Suprapubic skin (tissue), 4 donors: ENCODE measurements at regions not wholly inside any gene's neighbourhood (a gene's known extent, or its start where the extent isn't known, plus 50 kb on each side); places are given as distances from the start of the nearest gene placed in this dataset.

ENCODE experiments used
- DNase-seq, 2 donors: peaks; one replicate each; pipeline ENCODE4 v3.0.0-alpha.2; 2019; ENCODE audit warnings: low spot score in 2 of 2
- H3K27ac ChIP-seq: fragments of 200-600 bp; sonication (generic); one replicate; pipeline ENCODE4 v1.5.1; 2019
- H3K27me3 ChIP-seq: fragments of 200-600 bp; sonication (generic); one replicate; pipeline ENCODE4 v1.5.1; 2019
- H3K36me3 ChIP-seq: fragments of 200-600 bp; sonication (generic); one replicate; pipeline ENCODE4 v1.5.1; 2019
- H3K4me1 ChIP-seq: fragments of 200-600 bp; sonication (generic); one replicate; pipeline ENCODE4 v1.5.1; 2019
- H3K4me3 ChIP-seq: fragments of 200-600 bp; sonication (generic); one replicate; pipeline ENCODE4 v1.5.1; 2019; ENCODE audit warnings: mild to moderate bottlenecking
- H3K9me3 ChIP-seq: fragments of 200-600 bp; sonication (generic); one replicate; pipeline ENCODE4 v1.5.1; 2019
- CTCF ChIP-seq, 2 donors: fragments of 200-600 bp in 1 of 2; fragments of 450-650 bp in 1 of 2; sonication (generic) in 1 of 2; IDR thresholded peaks; one replicate each; pipeline ENCODE4 v1.5.1; 2016 to 2019; ENCODE audit warnings: antibody characterized with exemption in 2 of 2, mild to moderate bottlenecking in 1 of 2, moderate library complexity in 1 of 2
- EP300 ChIP-seq: sonication (generic); formaldehyde crosslinking; IDR thresholded peaks from one replicate; pipeline ENCODE4 v1.6.1; 2017; ENCODE audit warnings: antibody characterized with exemption
- POLR2A ChIP-seq, 2 donors: fragments of 450-650 bp; IDR thresholded peaks; one replicate each; pipeline ENCODE4 v1.6.1; 2017; ENCODE audit warnings: antibody characterized with exemption in 2 of 2, mild to moderate bottlenecking in 2 of 2, moderate library complexity in 2 of 2
- POLR2AphosphoS5 ChIP-seq, 3 donors: sonication (generic); formaldehyde crosslinking; IDR thresholded peaks; one replicate each; pipeline ENCODE4 v1.6.1; 2017; ENCODE audit warnings: antibody characterized with exemption in 3 of 3
- WGBS: methylation state at CpG from one replicate; pipeline ENCODE4 v1.1.5; 2018; 5-methylcytosine and 5-hydroxymethylcytosine counted together

DNA sequence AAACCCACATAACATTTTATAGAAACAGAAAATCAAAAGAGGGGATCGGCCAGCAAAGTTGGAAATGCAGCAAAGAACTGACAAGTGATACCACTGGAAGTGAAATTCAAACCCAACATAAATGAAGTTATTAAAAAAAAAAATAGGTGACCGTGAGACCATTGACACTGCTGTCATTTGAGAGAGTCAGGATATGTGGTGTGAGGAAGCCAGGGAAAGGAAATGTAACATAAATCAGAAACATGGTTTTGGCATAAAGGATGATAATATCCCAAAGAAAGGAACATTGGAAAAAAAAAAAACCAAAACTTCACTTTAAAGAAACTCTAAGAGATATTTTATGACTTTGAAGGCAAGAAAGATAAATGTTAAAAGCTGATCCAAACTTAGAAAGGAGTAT is 312.4 kb upstream of the PIK3R1 start:
- DNase-seq, result no peak
- Histone ChIP-seq H3K36me3 (no peaks in the 10 kb centered on the region), H3K4me1 (peaks cover 14% of the 10 kb centered on the region), H3K27ac (no peak overlapping the region), H3K27me3 (no peaks in the 10 kb centered on the region), H3K9me3 (no peaks in the 10 kb centered on the region), H3K4me3 (no peak overlapping the region)
- no peak for TF ChIP-seq EP300
- no peak for TF ChIP-seq POLR2A (IDR thresholded peaks at IDR 0.05)
- WGBS, result 63% methylated on average over 2 of the region's 2 CpGs

DNA sequence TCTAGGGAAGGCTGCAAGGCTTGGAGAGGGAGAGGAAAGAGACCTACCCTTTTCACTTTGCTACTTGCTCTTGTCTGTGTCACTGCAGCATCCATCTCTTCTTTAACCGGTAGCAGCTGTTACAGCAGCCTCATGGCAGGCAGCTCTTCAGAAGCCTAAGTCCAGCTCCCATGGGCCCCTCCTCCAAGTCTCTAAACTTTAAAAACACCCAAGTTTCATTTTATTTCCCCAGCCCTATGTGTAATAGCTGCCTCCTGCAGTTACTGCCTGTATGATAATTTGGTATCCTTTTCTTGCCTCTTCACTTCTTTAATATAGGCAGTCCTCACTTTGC is 313.1 kb upstream of the PIK3R1 start:
- Histone ChIP-seq H3K27me3 (no peaks in the 10 kb centered on the region), H3K27ac (peak overlapping the region; percentile 7), H3K4me1 (peaks cover 20% of the 10 kb centered on the region), H3K36me3 (no peaks in the 10 kb centered on the region), H3K4me3 (no peak overlapping the region), H3K9me3 (no peaks in the 10 kb centered on the region)
- no peak for DNase-seq
- WGBS, result 53% methylated on average over 1 of the region's 1 CpG
- TF ChIP-seq EP300 (no peak), POLR2AphosphoS5 (IDR thresholded peaks at IDR 0.05) (no peak), POLR2A (IDR thresholded peaks at IDR 0.05) (no peak), CTCF (IDR thresholded peaks at IDR 0.05) (no peak)

GRCh38 chr5:67901814-67902496 is 313.6 kb upstream of the PIK3R1 start:
- 81% methylated on average over 7 of the region's 7 CpGs for WGBS
- no peak overlapping the region for H3K4me3 ChIP-seq
- H3K27ac ChIP-seq, result no peak overlapping the region
- H3K4me1 ChIP-seq, result peaks cover 25% of the 10 kb centered on the region
- no peak for TF ChIP-seq POLR2A (IDR thresholded peaks at IDR 0.05)
- H3K27me3 ChIP-seq, result no peaks in the 10 kb centered on the region
- H3K9me3 ChIP-seq, result no peaks in the 10 kb centered on the region
- no peaks in the 10 kb centered on the region for H3K36me3 ChIP-seq
- DNase-seq, result no peak

DNA sequence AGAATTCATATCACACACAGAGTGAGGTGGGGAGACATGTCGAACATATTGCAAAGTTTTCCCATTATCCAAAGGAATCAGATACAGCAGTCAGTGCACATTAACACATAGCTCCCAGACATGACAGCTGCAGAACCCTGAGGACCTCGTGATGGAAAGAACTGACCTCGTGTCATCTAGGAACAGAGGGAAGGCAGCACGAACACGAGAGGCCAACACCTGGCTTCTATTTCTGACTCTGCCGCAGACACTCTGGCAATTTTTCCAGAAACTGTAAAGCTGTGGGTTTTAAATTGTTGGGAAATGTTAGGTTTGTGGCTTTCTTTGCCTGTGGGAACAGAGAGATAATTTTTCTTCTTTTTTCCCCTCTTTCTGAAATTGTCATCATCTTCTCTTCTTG is 315.0 kb upstream of the PIK3R1 start:
- H3K9me3 ChIP-seq, result no peaks in the 10 kb centered on the region
- no peak for DNase-seq
- H3K27ac ChIP-seq, result no peak overlapping the region
- no peak overlapping the region for H3K4me3 ChIP-seq
- H3K4me1 ChIP-seq, result peaks cover 33% of the 10 kb centered on the region
- no peaks in the 10 kb centered on the region for H3K36me3 ChIP-seq
- TF ChIP-seq POLR2A (IDR thresholded peaks at IDR 0.05), result no peak
- TF ChIP-seq POLR2AphosphoS5 (IDR thresholded peaks at IDR 0.05), result no peak
- TF ChIP-seq EP300, result no peak
- no peak for TF ChIP-seq CTCF (IDR thresholded peaks at IDR 0.05)
- no peaks in the 10 kb centered on the region for H3K27me3 ChIP-seq
- 88% methylated on average over 6 of the region's 6 CpGs for WGBS

DNA sequence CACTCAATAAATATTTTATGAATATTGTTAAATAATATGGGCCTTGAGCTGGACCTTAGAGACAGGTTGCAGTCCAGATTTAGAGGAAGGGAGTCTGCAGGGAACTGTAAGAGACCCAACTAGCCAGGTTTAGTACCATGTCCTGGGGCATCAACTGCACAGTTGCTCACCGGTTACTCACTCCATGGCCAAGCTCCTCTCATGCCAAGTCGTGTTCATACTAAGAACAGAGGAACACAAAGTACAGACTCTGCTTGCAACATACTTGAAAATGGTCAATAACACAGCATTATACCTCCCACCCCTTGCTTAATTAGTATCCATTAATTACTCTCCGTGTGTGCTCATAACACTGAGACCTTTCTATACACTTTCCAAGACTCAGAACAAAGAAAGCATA is 317.6 kb upstream of the PIK3R1 start:
- no peak for TF ChIP-seq CTCF (IDR thresholded peaks at IDR 0.05)
- TF ChIP-seq EP300, result no peak
- no peak for TF ChIP-seq POLR2A (IDR thresholded peaks at IDR 0.05)
- TF ChIP-seq POLR2AphosphoS5 (IDR thresholded peaks at IDR 0.05), result peak in 2 of 3 donors; percentile 32 to 55
- H3K36me3 ChIP-seq, result no peaks in the 10 kb centered on the region
- no peak for DNase-seq
- H3K9me3 ChIP-seq, result no peaks in the 10 kb centered on the region
- peaks cover 32% of the 10 kb centered on the region for H3K4me1 ChIP-seq
- H3K27me3 ChIP-seq, result no peaks in the 10 kb centered on the region
- H3K27ac ChIP-seq, result peak overlapping the region; percentile 77
- 44% methylated on average over 3 of the region's 3 CpGs for WGBS
- no peak overlapping the region for H3K4me3 ChIP-seq

DNA sequence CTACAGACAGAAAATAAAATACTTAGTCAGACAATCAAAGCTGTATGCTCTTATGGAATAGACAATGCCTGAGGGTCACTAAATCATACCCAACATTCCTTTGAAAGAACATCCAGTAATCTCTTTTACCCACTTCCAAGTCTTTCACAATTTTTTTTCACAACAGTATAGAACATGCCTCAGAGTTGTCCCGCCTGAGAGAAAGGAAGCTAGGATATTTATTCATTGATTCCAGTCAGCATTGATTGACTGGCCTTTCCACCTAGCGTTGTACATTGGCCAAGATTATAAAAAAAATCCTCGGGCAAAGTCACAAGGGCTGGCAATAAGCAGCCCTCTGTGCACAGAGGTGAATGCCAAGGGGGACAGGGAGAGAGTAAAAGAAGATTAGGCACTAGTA is 318.1 kb upstream of the PIK3R1 start:
- no peak overlapping the region for H3K4me3 ChIP-seq
- no peaks in the 10 kb centered on the region for H3K36me3 ChIP-seq
- DNase-seq, result no peak
- H3K27ac ChIP-seq, result peak overlapping the region; percentile 77
- WGBS, result 27% methylated on average over 3 of the region's 3 CpGs
- no peaks in the 10 kb centered on the region for H3K9me3 ChIP-seq
- TF ChIP-seq EP300, result no peak
- TF ChIP-seq POLR2A (IDR thresholded peaks at IDR 0.05), result no peak
- TF ChIP-seq CTCF (IDR thresholded peaks at IDR 0.05), result no peak
- no peak for TF ChIP-seq POLR2AphosphoS5 (IDR thresholded peaks at IDR 0.05)
- peaks cover 27% of the 10 kb centered on the region for H3K4me1 ChIP-seq
- H3K27me3 ChIP-seq, result no peaks in the 10 kb centered on the region
